Choroid plexus epithelial cell (primary cell): ENCODE measurements at regions not wholly inside any gene's neighbourhood (a gene's known extent, or its start where the extent isn't known, plus 50 kb on each side); places are given as distances from the start of the nearest gene placed in this dataset.

ENCODE experiments used
- DNase-seq: peaks from one replicate; pipeline ENCODE4 v3.0.0-alpha.2; 2010; ENCODE audit warnings: low read depth
- H3K4me3 ChIP-seq: 2 replicates; pipeline ENCODE4 v1.5.1; 2011; ENCODE audit warnings: low read depth, mild to moderate bottlenecking, control low read depth, low read length, moderate library complexity
- TF ChIP-seq, protein P1 (sequence below): conservative IDR thresholded peaks from 2 replicates; pipeline ENCODE4 v1.5.1; 2011; ENCODE audit warnings: low read depth, mild to moderate bottlenecking, control low read depth, inconsistent platforms, low read length, moderate library complexity

DNA sequence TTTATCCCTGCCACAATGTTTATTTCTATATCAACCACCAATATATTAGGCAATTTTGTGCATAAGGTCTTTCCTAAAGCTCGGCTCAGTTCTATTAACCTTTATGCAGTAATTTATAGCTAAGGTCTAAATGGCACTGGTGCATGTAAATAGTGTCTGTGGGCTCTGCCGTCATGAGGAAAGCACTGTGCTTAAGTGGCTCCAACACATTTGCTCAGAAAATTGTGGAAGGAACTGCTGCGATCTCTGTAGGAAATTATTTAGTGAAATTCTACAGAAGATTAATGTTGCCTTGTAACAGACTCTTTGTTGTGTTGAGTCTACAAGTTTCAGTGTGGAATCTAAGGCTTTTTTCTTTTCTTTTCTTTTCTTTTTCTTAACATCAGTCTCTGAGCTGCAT, 54.0 kb upstream of the EGLN3 start:
- no peak for DNase-seq
- H3K4me3 ChIP-seq, result no peak overlapping the region
- TF ChIP-seq, protein P1, sequence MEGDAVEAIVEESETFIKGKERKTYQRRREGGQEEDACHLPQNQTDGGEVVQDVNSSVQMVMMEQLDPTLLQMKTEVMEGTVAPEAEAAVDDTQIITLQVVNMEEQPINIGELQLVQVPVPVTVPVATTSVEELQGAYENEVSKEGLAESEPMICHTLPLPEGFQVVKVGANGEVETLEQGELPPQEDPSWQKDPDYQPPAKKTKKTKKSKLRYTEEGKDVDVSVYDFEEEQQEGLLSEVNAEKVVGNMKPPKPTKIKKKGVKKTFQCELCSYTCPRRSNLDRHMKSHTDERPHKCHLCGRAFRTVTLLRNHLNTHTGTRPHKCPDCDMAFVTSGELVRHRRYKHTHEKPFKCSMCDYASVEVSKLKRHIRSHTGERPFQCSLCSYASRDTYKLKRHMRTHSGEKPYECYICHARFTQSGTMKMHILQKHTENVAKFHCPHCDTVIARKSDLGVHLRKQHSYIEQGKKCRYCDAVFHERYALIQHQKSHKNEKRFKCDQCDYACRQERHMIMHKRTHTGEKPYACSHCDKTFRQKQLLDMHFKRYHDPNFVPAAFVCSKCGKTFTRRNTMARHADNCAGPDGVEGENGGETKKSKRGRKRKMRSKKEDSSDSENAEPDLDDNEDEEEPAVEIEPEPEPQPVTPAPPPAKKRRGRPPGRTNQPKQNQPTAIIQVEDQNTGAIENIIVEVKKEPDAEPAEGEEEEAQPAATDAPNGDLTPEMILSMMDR, result no peak

DNA sequence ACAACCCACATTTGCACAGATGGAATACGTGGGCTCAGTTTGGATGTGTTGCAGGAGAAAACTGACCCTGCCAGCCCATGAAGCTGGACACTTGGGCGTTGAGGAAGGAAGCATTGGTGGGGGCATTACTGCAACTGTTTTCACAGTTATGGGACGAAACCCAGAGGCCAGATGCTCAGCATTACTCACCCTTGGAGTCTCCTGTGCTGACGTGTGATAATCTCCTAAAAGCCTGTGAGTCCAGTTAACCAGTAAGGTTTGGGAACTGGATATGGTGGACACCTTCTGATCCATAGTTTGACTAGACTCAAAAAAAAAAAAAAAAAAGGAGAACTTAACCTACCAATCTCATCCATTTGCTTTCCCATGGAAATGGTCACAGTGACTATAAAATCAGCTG, 52.8 kb upstream of the EGLN3 start:
- TF ChIP-seq, protein P1, result no peak

DNA sequence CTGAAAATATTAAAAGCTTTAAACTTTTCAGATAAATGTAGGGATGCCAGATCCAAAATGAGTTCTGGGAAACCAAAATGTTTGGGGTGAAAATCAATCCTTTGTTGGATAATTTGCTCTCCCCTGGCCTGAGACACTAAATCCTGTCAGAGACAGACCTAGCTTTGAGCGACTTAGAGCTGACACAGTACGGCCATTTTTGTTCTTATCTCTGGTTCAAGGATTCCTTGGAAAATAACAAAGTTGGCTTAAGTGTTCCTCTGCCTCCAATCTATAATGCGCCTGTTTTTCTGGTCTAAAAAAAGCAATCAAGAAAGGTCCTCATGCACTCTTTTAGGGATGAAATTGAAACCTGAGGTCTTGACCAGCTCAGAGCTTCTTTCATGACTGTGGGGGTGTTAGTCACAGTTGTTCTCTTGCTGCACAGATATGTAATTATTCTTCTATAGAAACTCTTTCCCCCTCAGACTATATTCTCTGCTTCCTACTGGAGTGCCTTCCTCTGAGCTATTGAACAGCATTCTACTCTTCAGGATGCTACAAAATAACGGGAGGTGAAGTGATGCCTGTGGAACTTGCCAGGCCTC, 52.3 kb upstream of the EGLN3 start:
- TF ChIP-seq, protein P1, result no peak
- H3K4me3 ChIP-seq, result no peak overlapping the region
- no peak for DNase-seq

More for the DNA sequence above, 52.8 kb upstream of the EGLN3 start:
- no peak overlapping the region for H3K4me3 ChIP-seq
- DNase-seq, result no peak
